ENCODE measurements at regions not wholly inside any gene's neighbourhood (a gene's known extent, or its start where the extent isn't known, plus 50 kb on each side); places are given as distances from the start of the nearest gene placed in this dataset.

DNA sequence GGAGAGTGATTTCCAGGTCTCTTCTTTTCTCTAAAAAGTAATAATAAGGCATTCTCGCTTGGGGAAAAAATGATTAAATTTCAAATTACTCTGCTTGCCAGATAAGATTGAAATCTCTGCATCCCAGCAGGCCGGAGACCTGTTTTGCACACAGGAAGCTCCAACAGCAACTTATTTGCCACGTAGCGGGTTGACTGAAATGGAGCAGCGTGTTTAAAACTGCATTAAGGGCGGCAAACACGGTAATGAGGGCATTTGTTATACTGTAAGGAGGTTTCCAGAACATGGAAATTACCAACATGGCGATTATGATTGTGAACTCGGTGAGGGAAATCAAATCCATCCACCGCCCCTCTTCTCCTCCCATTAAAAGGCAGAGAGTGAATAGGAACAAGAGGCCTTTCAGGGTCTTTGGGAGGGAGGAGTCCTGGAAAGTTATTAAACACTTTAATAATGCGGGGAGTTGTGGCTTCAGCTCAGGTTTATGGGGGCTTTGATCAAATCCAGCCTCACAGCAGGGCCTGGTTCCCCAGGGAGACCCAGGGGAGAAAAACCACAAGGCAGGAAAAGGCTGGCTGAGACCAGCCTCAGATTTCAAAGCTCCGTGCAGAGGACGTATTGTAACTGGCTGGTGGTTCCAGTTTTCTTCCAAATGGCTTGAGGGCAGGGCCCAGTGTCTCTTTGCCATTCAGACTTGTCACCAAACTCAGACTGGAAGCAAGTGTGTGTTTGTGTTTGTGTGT, 242.3 kb downstream of the TLE3 start:
- Histone ChIP-seq H3K9me3 (no peaks in the 10 kb centered on the region), H3K27ac (no peak overlapping the region), H3K4me2 (no peak overlapping the region), H3K4me1 (peaks cover 5% of the 10 kb centered on the region; the same call in 2 of the 3 replicates), H3K4me3 (no peak overlapping the region)
- FAIRE-seq = no peak
- no peak for DNase-seq (ENCODE audit: low read depth in 1 of 2, low spot score in 1 of 2)
- WGBS (ENCODE audit: missing lambda C conversion rate) = 88% methylated on average over 13 of the region's 13 CpGs
- TF ChIP-seq PHF8 (IDR thresholded peaks at IDR 0.05; ENCODE audit: borderline replicate concordance, low read depth) (no peak), EP300 (IDR thresholded peaks at IDR 0.05) (no peak), CEBPB (IDR thresholded peaks at IDR 0.05) (no peak), KDM5A (IDR thresholded peaks at IDR 0.05) (no peak), ZNF302 (CRISPR knock-in tag; IDR thresholded peaks at IDR 0.05) (no peak), NPAS2 (CRISPR knock-in tag; IDR thresholded peaks at IDR 0.05; ENCODE audit: borderline replicate concordance) (no peak), SREBF2 (IDR thresholded peaks at IDR 0.05) (no peak), GATA3 (IDR thresholded peaks at IDR 0.05; ENCODE audit: borderline replicate concordance) (no peak), EHMT2 (IDR thresholded peaks at IDR 0.05; ENCODE audit: low read depth) (no peak), MAZ (IDR thresholded peaks at IDR 0.05; ENCODE audit: borderline replicate concordance, low read depth, low read length) (no peak)
- ATAC-seq = no peak
- POLR2A ChIA-PET = no interaction called here
- CTCF ChIA-PET = no interaction called here

DNA sequence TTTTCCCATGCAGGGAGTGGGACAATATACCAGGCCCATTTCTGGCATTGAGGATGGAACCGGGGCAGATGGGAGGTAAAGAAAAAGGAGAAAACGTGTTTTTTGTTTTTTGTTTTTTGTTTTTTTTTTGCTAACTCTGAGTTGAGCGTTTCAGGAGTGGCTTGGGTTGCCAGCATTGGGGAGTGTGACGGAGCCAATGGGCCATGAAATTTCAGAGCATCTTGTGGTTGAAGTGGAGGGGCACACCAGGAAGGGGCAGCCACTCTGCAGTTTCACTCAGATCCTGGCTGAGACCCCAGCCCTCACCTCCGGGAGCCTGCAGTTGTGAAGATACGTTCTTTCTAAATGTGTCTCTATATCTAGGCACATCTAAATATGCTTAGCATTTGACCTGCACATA, 240.5 kb downstream of the TLE3 start:
- CTCF ChIA-PET = interaction anchor here (1.4 kb wide), 1 partner anchor 280 kb away, joined by 3 read pairs; no protein-coding TSS in a partner anchor
- Histone ChIP-seq H3K9me3 (no peaks in the 10 kb centered on the region), H3K27ac (no peak overlapping the region), H3K4me2 (no peak overlapping the region), H3K4me3 (no peak overlapping the region), H3K4me1 (peaks cover 5% of the 10 kb centered on the region; the same call in 2 of the 3 replicates)
- POLR2A ChIA-PET = no interaction called here
- 80% methylated on average over 6 of the region's 6 CpGs for WGBS (ENCODE audit: missing lambda C conversion rate)
- no peak for DNase-seq (ENCODE audit: low read depth in 1 of 2, low spot score in 1 of 2)
- no peak for FAIRE-seq
- no peak for ATAC-seq
- no peak for TF ChIP-seq FOSL2 (IDR thresholded peaks at IDR 0.05)
- no peak for TF ChIP-seq FOSL2 (CRISPR knock-in tag; IDR thresholded peaks at IDR 0.05)
- TF ChIP-seq GATA3 (IDR thresholded peaks at IDR 0.05; ENCODE audit: borderline replicate concordance) = no peak
- no peak for TF ChIP-seq RARB (CRISPR knock-in tag; IDR thresholded peaks at IDR 0.05)
- TF ChIP-seq, protein P1, sequence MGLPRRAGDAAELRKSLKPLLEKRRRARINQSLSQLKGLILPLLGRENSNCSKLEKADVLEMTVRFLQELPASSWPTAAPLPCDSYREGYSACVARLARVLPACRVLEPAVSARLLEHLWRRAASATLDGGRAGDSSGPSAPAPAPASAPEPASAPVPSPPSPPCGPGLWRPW (IDR thresholded peaks at IDR 0.05) = no peak
- TF ChIP-seq, protein P2, sequence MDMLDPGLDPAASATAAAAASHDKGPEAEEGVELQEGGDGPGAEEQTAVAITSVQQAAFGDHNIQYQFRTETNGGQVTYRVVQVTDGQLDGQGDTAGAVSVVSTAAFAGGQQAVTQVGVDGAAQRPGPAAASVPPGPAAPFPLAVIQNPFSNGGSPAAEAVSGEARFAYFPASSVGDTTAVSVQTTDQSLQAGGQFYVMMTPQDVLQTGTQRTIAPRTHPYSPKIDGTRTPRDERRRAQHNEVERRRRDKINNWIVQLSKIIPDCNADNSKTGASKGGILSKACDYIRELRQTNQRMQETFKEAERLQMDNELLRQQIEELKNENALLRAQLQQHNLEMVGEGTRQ (IDR thresholded peaks at IDR 0.05) = no peak
- TF ChIP-seq CHD4 (IDR thresholded peaks at IDR 0.05; ENCODE audit: borderline replicate concordance) = no peak
- TF ChIP-seq MAZ (IDR thresholded peaks at IDR 0.05; ENCODE audit: borderline replicate concordance, low read depth, low read length) = no peak
- no peak for TF ChIP-seq EHF (CRISPR knock-in tag; IDR thresholded peaks at IDR 0.05)
- TF ChIP-seq, protein P3, sequence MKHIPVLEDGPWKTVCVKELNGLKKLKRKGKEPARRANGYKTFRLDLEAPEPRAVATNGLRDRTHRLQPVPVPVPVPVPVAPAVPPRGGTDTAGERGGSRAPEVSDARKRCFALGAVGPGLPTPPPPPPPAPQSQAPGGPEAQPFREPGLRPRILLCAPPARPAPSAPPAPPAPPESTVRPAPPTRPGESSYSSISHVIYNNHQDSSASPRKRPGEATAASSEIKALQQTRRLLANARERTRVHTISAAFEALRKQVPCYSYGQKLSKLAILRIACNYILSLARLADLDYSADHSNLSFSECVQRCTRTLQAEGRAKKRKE (CRISPR knock-in tag; IDR thresholded peaks at IDR 0.05; ENCODE audit: low read depth) = no peak
- no peak for TF ChIP-seq BHLHE40 (IDR thresholded peaks at IDR 0.05; ENCODE audit: low read depth, low read length)
- TF ChIP-seq KDM5A (IDR thresholded peaks at IDR 0.05) = no peak
- no peak for TF ChIP-seq NFE2L2 (conservative IDR thresholded peaks at IDR 0.05; ENCODE audit: low read length)
- TF ChIP-seq, protein P4, sequence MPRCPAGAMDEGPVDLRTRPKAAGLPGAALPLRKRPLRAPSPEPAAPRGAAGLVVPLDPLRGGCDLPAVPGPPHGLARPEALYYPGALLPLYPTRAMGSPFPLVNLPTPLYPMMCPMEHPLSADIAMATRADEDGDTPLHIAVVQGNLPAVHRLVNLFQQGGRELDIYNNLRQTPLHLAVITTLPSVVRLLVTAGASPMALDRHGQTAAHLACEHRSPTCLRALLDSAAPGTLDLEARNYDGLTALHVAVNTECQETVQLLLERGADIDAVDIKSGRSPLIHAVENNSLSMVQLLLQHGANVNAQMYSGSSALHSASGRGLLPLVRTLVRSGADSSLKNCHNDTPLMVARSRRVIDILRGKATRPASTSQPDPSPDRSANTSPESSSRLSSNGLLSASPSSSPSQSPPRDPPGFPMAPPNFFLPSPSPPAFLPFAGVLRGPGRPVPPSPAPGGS (IDR thresholded peaks at IDR 0.05) = no peak
- TF ChIP-seq FOXS1 (CRISPR knock-in tag; IDR thresholded peaks at IDR 0.05) = no peak
- TF ChIP-seq, protein P5, sequence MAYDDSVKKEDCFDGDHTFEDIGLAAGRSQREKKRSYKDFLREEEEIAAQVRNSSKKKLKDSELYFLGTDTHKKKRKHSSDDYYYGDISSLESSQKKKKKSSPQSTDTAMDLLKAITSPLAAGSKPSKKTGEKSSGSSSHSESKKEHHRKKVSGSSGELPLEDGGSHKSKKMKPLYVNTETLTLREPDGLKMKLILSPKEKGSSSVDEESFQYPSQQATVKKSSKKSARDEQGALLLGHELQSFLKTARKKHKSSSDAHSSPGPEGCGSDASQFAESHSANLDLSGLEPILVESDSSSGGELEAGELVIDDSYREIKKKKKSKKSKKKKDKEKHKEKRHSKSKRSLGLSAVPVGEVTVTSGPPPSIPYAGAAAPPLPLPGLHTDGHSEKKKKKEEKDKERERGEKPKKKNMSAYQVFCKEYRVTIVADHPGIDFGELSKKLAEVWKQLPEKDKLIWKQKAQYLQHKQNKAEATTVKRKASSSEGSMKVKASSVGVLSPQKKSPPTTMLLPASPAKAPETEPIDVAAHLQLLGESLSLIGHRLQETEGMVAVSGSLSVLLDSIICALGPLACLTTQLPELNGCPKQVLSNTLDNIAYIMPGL (CRISPR knock-in tag; IDR thresholded peaks at IDR 0.05; ENCODE audit: borderline replicate concordance) = no peak
